Trophoblast cell (in vitro differentiated cells and primary cell): ENCODE measurements at regions not wholly inside any gene's neighbourhood (a gene's known extent, or its start where the extent isn't known, plus 50 kb on each side); places are given as distances from the start of the nearest gene placed in this dataset.

ENCODE experiments used
- DNase-seq, 2 donors: peaks; one replicate each; pipeline ENCODE4 v3.0.0-alpha.2; 2016
- H2AFZ ChIP-seq: 2 replicates; pipeline ENCODE4 v1.6.1; 2013; ENCODE audit warnings: low read length, moderate library complexity, mild to moderate bottlenecking; ENCODE audit not compliant: insufficient read depth, poor library complexity
- H2AK5ac ChIP-seq: 2 replicates; pipeline ENCODE4 v1.6.1; 2013; ENCODE audit warnings: mild to moderate bottlenecking, low read length
- H2BK120ac ChIP-seq: 2 replicates; pipeline ENCODE4 v1.6.1; 2013; ENCODE audit warnings: low read length, mild to moderate bottlenecking, moderate library complexity; ENCODE audit not compliant: insufficient read depth, poor library complexity
- H2BK12ac ChIP-seq: 2 replicates; pipeline ENCODE4 v1.6.1; 2013; ENCODE audit warnings: mild to moderate bottlenecking, low read length, moderate library complexity
- H2BK5ac ChIP-seq: 2 replicates; pipeline ENCODE4 v1.6.1; 2013; ENCODE audit warnings: low read length, low read depth, moderate library complexity, mild to moderate bottlenecking; ENCODE audit not compliant: poor library complexity
- H3K14ac ChIP-seq: 2 replicates; pipeline ENCODE4 v1.6.1; 2013; ENCODE audit warnings: mild to moderate bottlenecking, low read length
- H3K18ac ChIP-seq: 2 replicates; pipeline ENCODE4 v1.6.1; 2013; ENCODE audit warnings: mild to moderate bottlenecking, low read length
- H3K23ac ChIP-seq: 2 replicates; pipeline ENCODE4 v1.6.1; 2013; ENCODE audit warnings: low read length
- H3K27ac ChIP-seq: 2 replicates; pipeline ENCODE4 v1.5.1; 2013; ENCODE audit warnings: low read depth, mild to moderate bottlenecking, inconsistent platforms, low read length, moderate library complexity
- H3K27me3 ChIP-seq: 2 replicates; pipeline ENCODE4 v1.6.1; 2013; ENCODE audit warnings: inconsistent platforms, mild to moderate bottlenecking, low read length, moderate library complexity; ENCODE audit not compliant: insufficient read depth
- H3K36me3 ChIP-seq, 2 experiments: 1 replicate in 1 of 2; 2 replicates in 1 of 2; pipeline ENCODE4 v1.6.1; 2013; ENCODE audit warnings: low read length in 2 of 2, mild to moderate bottlenecking in 2 of 2, moderate library complexity in 1 of 2; ENCODE audit not compliant: insufficient read depth in 2 of 2, control insufficient read depth in 1 of 2
- H3K4ac ChIP-seq: 2 replicates; pipeline ENCODE4 v1.6.1; 2013; ENCODE audit warnings: low read depth, mild to moderate bottlenecking, low read length, moderate library complexity
- H3K4me1 ChIP-seq, 2 experiments: 1 replicate in 1 of 2; 2 replicates in 1 of 2; pipeline ENCODE4 v1.6.1; 2013; ENCODE audit warnings: low read length in 2 of 2, mild to moderate bottlenecking in 2 of 2, moderate library complexity in 1 of 2; ENCODE audit not compliant: insufficient read depth in 2 of 2, control insufficient read depth in 1 of 2
- H3K4me2 ChIP-seq: 2 replicates; pipeline ENCODE4 v1.6.1; 2013; ENCODE audit warnings: inconsistent platforms, mild to moderate bottlenecking, low read length, moderate library complexity
- H3K4me3 ChIP-seq: 2 replicates; pipeline ENCODE4 v1.5.1; 2013; ENCODE audit warnings: mild to moderate bottlenecking, low read depth, low read length, inconsistent platforms
- H3K79me1 ChIP-seq: one replicate; pipeline ENCODE4 v1.6.1; 2013; ENCODE audit warnings: low read length
- H3K79me2 ChIP-seq: 2 replicates; pipeline ENCODE4 v1.6.1; 2013; ENCODE audit warnings: low read length, mild to moderate bottlenecking; ENCODE audit not compliant: control insufficient read depth, insufficient read depth, poor library complexity
- H3K9ac ChIP-seq: 2 replicates; pipeline ENCODE4 v1.6.1; 2013; ENCODE audit warnings: mild to moderate bottlenecking, low read length
- H3K9me3 ChIP-seq: 2 replicates; pipeline ENCODE4 v1.6.1; 2013; ENCODE audit warnings: low read depth, mild to moderate bottlenecking, control low read depth, inconsistent platforms, low read length; ENCODE audit not compliant: insufficient read depth
- H4K12ac ChIP-seq: 2 replicates; pipeline ENCODE4 v1.6.1; 2013; ENCODE audit warnings: low read depth, mild to moderate bottlenecking, low read length, moderate library complexity
- H4K8ac ChIP-seq: 2 replicates; pipeline ENCODE4 v1.6.1; 2013; ENCODE audit warnings: low read depth, mild to moderate bottlenecking, low read length, moderate library complexity
- H4K91ac ChIP-seq: one replicate; pipeline ENCODE4 v1.6.1; 2013; ENCODE audit warnings: low read depth, mild to moderate bottlenecking, low read length, moderate library complexity
- WGBS: extraction: QIAGEN DNeasy Blood & Tissue Kit; methylation state at CpG from one replicate; pipeline ENCODE4 v1.1.7; 2013; ENCODE audit warnings: missing lambda C conversion rate; ENCODE audit not compliant: insufficient read length, insufficient coverage; ENCODE audit errors: extremely low coverage; 5-methylcytosine and 5-hydroxymethylcytosine counted together

DNA sequence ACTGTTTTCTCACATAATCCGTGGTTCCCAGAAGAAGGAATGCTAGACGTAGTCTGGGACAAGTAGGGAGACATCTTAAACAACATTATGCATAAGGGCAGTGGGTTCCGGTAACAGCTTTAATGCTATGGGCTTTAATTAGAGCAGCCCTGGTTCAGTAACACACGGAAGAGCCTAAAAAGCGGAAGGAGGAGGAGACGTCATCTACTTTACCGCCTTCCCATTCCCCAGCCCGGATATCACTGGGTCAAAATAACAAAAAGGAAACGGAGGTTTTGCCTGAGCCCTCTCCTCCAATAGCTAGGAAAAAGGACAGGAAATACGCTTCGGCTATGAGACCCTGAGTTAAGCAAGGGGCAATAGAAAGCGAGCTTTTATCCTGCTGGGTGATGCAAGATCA is 124.8 kb upstream of the KDM5D start:
- no peak overlapping the region for H3K23ac ChIP-seq
- H3K14ac ChIP-seq, result no peak overlapping the region
- H4K8ac ChIP-seq, result no peak overlapping the region
- H3K4ac ChIP-seq, result no peak overlapping the region
- no peak overlapping the region for H3K18ac ChIP-seq
- H2BK12ac ChIP-seq, result no peak overlapping the region
- H3K36me3 ChIP-seq, result no peaks in the 10 kb centered on the region
- H3K4me2 ChIP-seq, result no peak overlapping the region
- H4K12ac ChIP-seq, result no peak overlapping the region
- H3K4me3 ChIP-seq, result no peak overlapping the region
- H3K9ac ChIP-seq, result no peak overlapping the region
- H2AK5ac ChIP-seq, result no peak overlapping the region
- H4K91ac ChIP-seq, result no peak overlapping the region
- no CpG with 5 or more reads among the region's 12 CpGs for WGBS
- no peak for DNase-seq
- H3K79me2 ChIP-seq, result no peaks in the 10 kb centered on the region
- no peaks in the 10 kb centered on the region for H3K4me1 ChIP-seq
- H3K27ac ChIP-seq, result no peak overlapping the region
- H2BK120ac ChIP-seq, result no peak overlapping the region
- no peaks in the 10 kb centered on the region for H3K27me3 ChIP-seq
- H2BK5ac ChIP-seq, result no peak overlapping the region
- no peak overlapping the region for H2AFZ ChIP-seq
- peaks cover 8% of the 10 kb centered on the region for H3K9me3 ChIP-seq
- H3K79me1 ChIP-seq, result no peaks in the 10 kb centered on the region

DNA sequence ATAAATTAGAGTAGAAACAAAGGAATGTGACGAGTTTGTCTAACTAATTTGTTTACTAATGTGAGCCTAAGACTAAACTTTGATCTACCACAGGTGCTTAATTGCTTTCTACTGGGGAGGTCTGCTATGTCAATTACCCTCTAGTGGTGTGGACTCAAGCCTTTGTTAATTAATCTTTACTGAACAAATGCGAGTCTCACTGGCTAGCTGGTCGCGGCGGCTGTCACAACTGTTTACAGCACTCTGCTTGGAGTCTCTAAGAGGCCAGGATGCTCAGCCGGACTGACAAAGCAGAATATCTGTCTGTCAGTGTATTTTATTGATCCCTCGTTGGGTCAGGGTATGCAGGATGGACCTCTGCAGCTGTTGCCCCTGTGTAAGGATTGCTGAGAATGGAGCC is 124.1 kb upstream of the KDM5D start:
- Histone ChIP-seq H3K18ac (no peak overlapping the region), H3K4ac (no peak overlapping the region), H3K9me3 (peaks cover 8% of the 10 kb centered on the region), H3K14ac (no peak overlapping the region), H2AFZ (no peak overlapping the region), H2BK120ac (no peak overlapping the region), H3K27ac (no peak overlapping the region), H3K9ac (no peak overlapping the region), H3K4me2 (no peak overlapping the region), H2AK5ac (no peak overlapping the region), H3K27me3 (no peaks in the 10 kb centered on the region), H4K91ac (no peak overlapping the region), H3K23ac (no peak overlapping the region), H3K79me1 (no peaks in the 10 kb centered on the region), H3K36me3 (no peaks in the 10 kb centered on the region), H4K8ac (no peak overlapping the region), H4K12ac (no peak overlapping the region), H2BK5ac (no peak overlapping the region), H3K4me3 (no peak overlapping the region), H3K4me1 (no peaks in the 10 kb centered on the region), H2BK12ac (no peak overlapping the region), H3K79me2 (no peaks in the 10 kb centered on the region)
- WGBS, result no CpG with 5 or more reads among the region's 7 CpGs
- no peak for DNase-seq

DNA sequence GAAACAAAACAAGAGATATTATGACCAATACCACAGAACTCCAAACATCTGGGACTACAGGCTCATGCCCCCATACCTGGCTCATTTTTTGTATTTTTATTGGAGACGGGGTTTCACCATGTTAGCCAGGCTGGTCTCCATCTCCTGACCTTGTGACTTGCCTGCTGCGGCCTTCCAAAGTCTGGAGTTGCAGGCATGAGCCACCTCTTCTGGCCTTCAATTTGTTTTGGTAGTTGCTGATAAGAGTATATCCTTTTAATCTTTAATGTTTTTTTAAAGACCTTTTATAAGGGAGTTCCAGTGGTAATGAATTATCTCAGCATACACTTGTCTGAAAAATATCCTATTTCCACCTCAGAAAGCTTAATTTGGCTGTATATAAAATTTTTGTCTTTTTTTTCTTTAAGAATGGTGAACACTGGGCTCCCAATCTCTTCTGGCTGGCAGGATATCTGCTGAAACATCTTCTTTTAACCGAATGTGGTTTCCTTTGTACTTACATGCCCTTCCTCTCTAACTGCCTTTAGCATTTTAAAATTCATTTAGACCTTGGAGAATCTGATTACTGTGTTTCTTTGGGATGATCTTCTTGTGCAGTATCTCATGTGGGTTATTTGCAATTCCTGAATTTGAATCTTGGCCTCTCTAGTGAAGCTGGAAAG is 112.1 kb upstream of the KDM5D start:
- Histone ChIP-seq H3K4me3 (no peak overlapping the region), H4K91ac (no peak overlapping the region)

DNA sequence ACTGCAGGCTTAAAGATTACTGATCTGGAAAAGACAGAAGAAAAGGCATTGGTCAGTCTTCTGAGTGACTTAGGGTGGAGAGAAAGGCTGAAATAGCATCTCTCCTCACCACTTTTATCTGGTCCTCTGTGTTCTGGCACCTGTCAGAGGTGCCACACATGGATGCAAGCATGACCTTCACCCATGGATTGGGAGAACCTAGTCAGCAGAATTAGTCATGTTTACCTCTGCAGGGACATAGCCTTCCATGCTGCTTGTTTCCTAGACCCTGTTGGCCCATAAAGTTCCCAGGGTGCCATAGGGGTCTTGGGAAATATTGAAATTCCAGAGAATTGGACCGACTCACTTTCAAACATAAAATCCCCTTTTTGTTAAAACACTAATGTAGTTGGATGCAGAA is 98.4 kb upstream of the KDM5D start:
- Histone ChIP-seq H3K4me1 (no peaks in the 10 kb centered on the region), H4K8ac (no peak overlapping the region), H4K91ac (no peak overlapping the region), H3K27me3 (no peaks in the 10 kb centered on the region), H3K23ac (no peak overlapping the region), H3K4ac (no peak overlapping the region), H3K79me2 (no peaks in the 10 kb centered on the region), H2AFZ (no peak overlapping the region), H3K79me1 (no peaks in the 10 kb centered on the region), H4K12ac (no peak overlapping the region), H3K4me2 (no peak overlapping the region), H3K36me3 (no peaks in the 10 kb centered on the region), H3K9ac (no peak overlapping the region), H2BK12ac (no peak overlapping the region), H3K18ac (no peak overlapping the region), H2BK5ac (no peak overlapping the region), H2BK120ac (no peak overlapping the region), H2AK5ac (no peak overlapping the region), H3K27ac (no peak overlapping the region), H3K4me3 (no peak overlapping the region), H3K9me3 (no peaks in the 10 kb centered on the region), H3K14ac (no peak overlapping the region)
- no CpG with 5 or more reads among the region's 1 CpG for WGBS
- no peak for DNase-seq

More for the DNA sequence above, 112.1 kb upstream of the KDM5D start:
- Histone ChIP-seq H2AK5ac (no peak overlapping the region), H2BK5ac (no peak overlapping the region), H3K14ac (no peak overlapping the region), H2AFZ (no peak overlapping the region), H3K79me1 (no peaks in the 10 kb centered on the region), H3K79me2 (no peaks in the 10 kb centered on the region), H3K23ac (no peak overlapping the region), H3K4me2 (no peak overlapping the region), H3K9me3 (no peaks in the 10 kb centered on the region), H3K9ac (no peak overlapping the region), H3K4ac (no peak overlapping the region), H3K36me3 (no peaks in the 10 kb centered on the region), H2BK120ac (no peak overlapping the region), H2BK12ac (no peak overlapping the region), H3K4me1 (no peaks in the 10 kb centered on the region), H4K12ac (no peak overlapping the region), H3K27me3 (no peaks in the 10 kb centered on the region), H4K8ac (no peak overlapping the region), H3K18ac (no peak overlapping the region), H3K27ac (no peak overlapping the region)
- no CpG with 5 or more reads among the region's 3 CpGs for WGBS
- DNase-seq, result no peak
